H9 (cell line): ENCODE measurements at regions not wholly inside any gene's neighbourhood (a gene's known extent, or its start where the extent isn't known, plus 50 kb on each side); places are given as distances from the start of the nearest gene placed in this dataset.
A peak's percentile ranks its signal among the peaks of the same experiment; 100 is the strongest.

ENCODE experiments used
- DNase-seq: peaks from one replicate; pipeline ENCODE4 v3.0.0-alpha.2; 2017
- H2AFZ ChIP-seq: one replicate; pipeline ENCODE4 v1.6.1; 2013; ENCODE audit warnings: mild to moderate bottlenecking, low read length, control low read depth, moderate library complexity
- H2AK5ac ChIP-seq: 2 replicates; pipeline ENCODE4 v1.6.1; 2013; ENCODE audit warnings: low read length, control low read depth, mixed read lengths; ENCODE audit not compliant: insufficient read length
- H2BK120ac ChIP-seq: one replicate; pipeline ENCODE4 v1.6.1; 2013; ENCODE audit warnings: low read depth, mild to moderate bottlenecking, low read length, control low read depth, inconsistent platforms; ENCODE audit not compliant: poor library complexity, severe bottlenecking
- H2BK12ac ChIP-seq: 2 replicates; pipeline ENCODE4 v1.6.1; 2013; ENCODE audit warnings: low read length, control low read depth, mixed read lengths, low read depth; ENCODE audit not compliant: insufficient read length
- H2BK15ac ChIP-seq: 2 replicates; pipeline ENCODE4 v1.6.1; 2013; ENCODE audit warnings: low read depth, low read length, control low read depth
- H2BK20ac ChIP-seq: one replicate; pipeline ENCODE4 v1.6.1; 2013; ENCODE audit warnings: low read depth, mild to moderate bottlenecking, low read length, control low read depth, inconsistent platforms; ENCODE audit not compliant: poor library complexity, severe bottlenecking
- H2BK5ac ChIP-seq: 2 replicates; pipeline ENCODE4 v1.6.1; 2013; ENCODE audit warnings: low read length, control low read depth, mixed read lengths; ENCODE audit not compliant: insufficient read length
- H3K14ac ChIP-seq: 2 replicates; pipeline ENCODE4 v1.6.1; 2013; ENCODE audit warnings: low read length, control low read depth; ENCODE audit not compliant: insufficient read depth
- H3K18ac ChIP-seq: 2 replicates; pipeline ENCODE4 v1.6.1; 2013; ENCODE audit warnings: low read depth, mild to moderate bottlenecking, mixed read lengths, low read length, control low read depth; ENCODE audit not compliant: insufficient read length
- H3K23ac ChIP-seq: 2 replicates; pipeline ENCODE4 v1.6.1; 2013; ENCODE audit warnings: low read length, control low read depth, mixed read lengths, low read depth; ENCODE audit not compliant: insufficient read length
- H3K23me2 ChIP-seq: 2 replicates; pipeline ENCODE4 v1.6.1; 2013; ENCODE audit warnings: low read depth, mild to moderate bottlenecking, mixed read lengths, low read length, control low read depth; ENCODE audit not compliant: insufficient read length, poor library complexity, severe bottlenecking
- H3K27ac ChIP-seq: 2 replicates; pipeline ENCODE4 v1.5.1; 2013; ENCODE audit warnings: low read length, control low read depth, mixed read lengths, low read depth; ENCODE audit not compliant: insufficient read length
- H3K27me3 ChIP-seq: 2 replicates; pipeline ENCODE4 v1.6.1; 2013; ENCODE audit warnings: low read length, control low read depth, inconsistent platforms; ENCODE audit not compliant: insufficient read depth
- H3K4ac ChIP-seq: 2 replicates; pipeline ENCODE4 v1.6.1; 2013; ENCODE audit warnings: low read depth, mild to moderate bottlenecking, control low read depth, inconsistent platforms, low read length, moderate library complexity
- H3K4me1 ChIP-seq: 2 replicates; pipeline ENCODE4 v1.6.1; 2013; ENCODE audit warnings: low read length, control low read depth, inconsistent platforms; ENCODE audit not compliant: insufficient read depth
- H3K4me2 ChIP-seq: 2 replicates; pipeline ENCODE4 v1.6.1; 2013; ENCODE audit warnings: low read length, control low read depth, mixed read lengths; ENCODE audit not compliant: insufficient read length, insufficient read depth
- H3K56ac ChIP-seq: 2 replicates; pipeline ENCODE4 v1.6.1; 2013; ENCODE audit warnings: low read depth, mild to moderate bottlenecking, mixed read lengths, low read length, control low read depth; ENCODE audit not compliant: insufficient read length
- H3K79me1 ChIP-seq: 2 replicates; pipeline ENCODE4 v1.6.1; 2013; ENCODE audit warnings: low read depth, mild to moderate bottlenecking, moderate library complexity, low read length, control low read depth, inconsistent platforms; ENCODE audit not compliant: insufficient read depth, poor library complexity, severe bottlenecking
- H3K79me2 ChIP-seq: 2 replicates; pipeline ENCODE4 v1.6.1; 2013; ENCODE audit warnings: low read length, control low read depth, inconsistent platforms; ENCODE audit not compliant: insufficient read depth
- H3K9ac ChIP-seq: 2 replicates; pipeline ENCODE4 v1.6.1; 2013; ENCODE audit warnings: low read length, control low read depth, mixed read lengths; ENCODE audit not compliant: insufficient read length; ENCODE audit errors: extremely low read depth
- H3K9me3 ChIP-seq: one replicate; pipeline ENCODE4 v1.6.1; 2013; ENCODE audit warnings: low read depth, low read length, inconsistent platforms; ENCODE audit not compliant: control insufficient read depth
- H3T11ph ChIP-seq: one replicate; pipeline ENCODE4 v1.6.1; 2013; ENCODE audit warnings: mild to moderate bottlenecking, low read length, control low read depth, inconsistent platforms
- H4K20me1 ChIP-seq: one replicate; pipeline ENCODE4 v1.6.1; 2013; ENCODE audit not compliant: control insufficient read depth, insufficient read length, insufficient read depth
- H4K5ac ChIP-seq: 2 replicates; pipeline ENCODE4 v1.6.1; 2013; ENCODE audit warnings: low read depth, mild to moderate bottlenecking, mixed read lengths, low read length, control low read depth; ENCODE audit not compliant: insufficient read length
- H4K8ac ChIP-seq: replicated peaks from 2 replicates; pipeline ENCODE4 v1.6.1; 2013; ENCODE audit warnings: low read length, control low read depth, mixed read lengths, low read depth; ENCODE audit not compliant: insufficient read length
- H4K91ac ChIP-seq: 2 replicates; pipeline ENCODE4 v1.6.1; 2013; ENCODE audit warnings: low read depth, mild to moderate bottlenecking, moderate library complexity, mixed read lengths, low read length, control low read depth; ENCODE audit not compliant: insufficient read length
- H3K27ac Mint-ChIP-seq, 3 experiments: 2 replicates in 2 of 3; 3 replicates in 1 of 3; pipeline ENCODE4 v1.8.0; 2020 to 2021; ENCODE audit warnings: mixed read lengths in 3 of 3, mild to moderate bottlenecking in 1 of 3, moderate library complexity in 1 of 3
- H3K27me3 Mint-ChIP-seq: 2 replicates; pipeline ENCODE4 v1.8.0; 2021; ENCODE audit warnings: low read depth, mild to moderate bottlenecking, moderate library complexity, mixed read lengths
- H3K36me3 Mint-ChIP-seq, 3 experiments: 2 replicates in 2 of 3; 3 replicates in 1 of 3; pipeline ENCODE4 v1.8.0; 2020 to 2021; ENCODE audit warnings: low read depth in 3 of 3, mixed read lengths in 3 of 3; ENCODE audit not compliant: insufficient read depth in 1 of 3
- H3K4me1 Mint-ChIP-seq, 2 experiments: 2 replicates each; pipeline ENCODE4 v1.8.0; 2020; ENCODE audit warnings: mixed read lengths in 2 of 2
- H3K4me3 Mint-ChIP-seq, 2 experiments: 2 replicates in 1 of 2; 3 replicates in 1 of 2; pipeline ENCODE4 v1.8.0; 2020 to 2021; ENCODE audit warnings: mild to moderate bottlenecking in 2 of 2, mixed read lengths in 2 of 2, moderate library complexity in 1 of 2
- H3K9me3 Mint-ChIP-seq, 2 experiments: 2 replicates in 1 of 2; 3 replicates in 1 of 2; pipeline ENCODE4 v1.8.0; 2020; ENCODE audit warnings: mild to moderate bottlenecking in 2 of 2, mixed read lengths in 2 of 2, moderate library complexity in 1 of 2
- WGBS: extraction: QIAGEN DNeasy Blood & Tissue Kit; methylation state at CpG from one replicate; pipeline ENCODE4 v1.1.7; 2013; ENCODE audit warnings: missing lambda C conversion rate, low lambda C conversion rate, mixed read lengths; ENCODE audit not compliant: insufficient read length; ENCODE audit errors: extremely low coverage; 5-methylcytosine and 5-hydroxymethylcytosine counted together
- TF ChIP-seq, protein P1 (sequence below): fragments of 200-600 bp; sonication (generic); conservative IDR thresholded peaks from 3 replicates; pipeline ENCODE4 v1.8.0; 2021; ENCODE audit warnings: antibody characterized with exemption, mild to moderate bottlenecking

- Histone ChIP-seq H4K91ac (no peak overlapping the region), H3K27me3 (no peaks in the 10 kb centered on the region), H3T11ph (no peak overlapping the region), H4K20me1 (no peaks in the 10 kb centered on the region), H2BK20ac (no peak overlapping the region), H3K27ac (no peak overlapping the region), H2AK5ac (no peak overlapping the region), H3K56ac (no peak overlapping the region), H3K9me3 (no peaks in the 10 kb centered on the region), H3K79me2 (no peaks in the 10 kb centered on the region), H3K23me2 (no peaks in the 10 kb centered on the region), H3K18ac (no peak overlapping the region), H4K5ac (no peak overlapping the region), H3K9ac (no peak overlapping the region), H3K4ac (no peak overlapping the region), H3K14ac (no peak overlapping the region), H2BK120ac (no peak overlapping the region), H3K4me2 (no peak overlapping the region), H4K8ac (no peak overlapping the region), H3K23ac (no peak overlapping the region), H2AFZ (no peak overlapping the region), H2BK5ac (no peak overlapping the region), H2BK12ac (no peak overlapping the region), H3K4me1 (no peaks in the 10 kb centered on the region), H2BK15ac (no peak overlapping the region), H3K79me1 (no peaks in the 10 kb centered on the region)
- no CpG with 5 or more reads among the region's 2 CpGs for WGBS
- H3K27ac Mint-ChIP-seq = peak overlapping the region in 1 of 3 experiments; percentile 69; a peak in 1 of 7 replicates
- H3K27me3 Mint-ChIP-seq = no peaks in the 10 kb centered on the region
- peaks cover 0 to 3% of the 10 kb centered on the region in 2 experiments; a peak in 1 of 5 replicates for H3K9me3 Mint-ChIP-seq
- H3K36me3 Mint-ChIP-seq = no peaks in the 10 kb centered on the region; a peak in 2 of 7 replicates
- no peak overlapping the region for H3K4me3 Mint-ChIP-seq
- peaks cover 4 to 6% of the 10 kb centered on the region in 2 experiments; a peak in 1 of 4 replicates for H3K4me1 Mint-ChIP-seq
- TF ChIP-seq, protein P1, sequence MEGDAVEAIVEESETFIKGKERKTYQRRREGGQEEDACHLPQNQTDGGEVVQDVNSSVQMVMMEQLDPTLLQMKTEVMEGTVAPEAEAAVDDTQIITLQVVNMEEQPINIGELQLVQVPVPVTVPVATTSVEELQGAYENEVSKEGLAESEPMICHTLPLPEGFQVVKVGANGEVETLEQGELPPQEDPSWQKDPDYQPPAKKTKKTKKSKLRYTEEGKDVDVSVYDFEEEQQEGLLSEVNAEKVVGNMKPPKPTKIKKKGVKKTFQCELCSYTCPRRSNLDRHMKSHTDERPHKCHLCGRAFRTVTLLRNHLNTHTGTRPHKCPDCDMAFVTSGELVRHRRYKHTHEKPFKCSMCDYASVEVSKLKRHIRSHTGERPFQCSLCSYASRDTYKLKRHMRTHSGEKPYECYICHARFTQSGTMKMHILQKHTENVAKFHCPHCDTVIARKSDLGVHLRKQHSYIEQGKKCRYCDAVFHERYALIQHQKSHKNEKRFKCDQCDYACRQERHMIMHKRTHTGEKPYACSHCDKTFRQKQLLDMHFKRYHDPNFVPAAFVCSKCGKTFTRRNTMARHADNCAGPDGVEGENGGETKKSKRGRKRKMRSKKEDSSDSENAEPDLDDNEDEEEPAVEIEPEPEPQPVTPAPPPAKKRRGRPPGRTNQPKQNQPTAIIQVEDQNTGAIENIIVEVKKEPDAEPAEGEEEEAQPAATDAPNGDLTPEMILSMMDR = no peak
- no peak for DNase-seq
These were observed 401.6 kb upstream of the EPHA5 start for GRCh38 chr4:66071911-66072310.
